HS-5 (cell line): ENCODE measurements at regions not wholly inside any gene's neighbourhood (a gene's known extent, or its start where the extent isn't known, plus 50 kb on each side); places are given as distances from the start of the nearest gene placed in this dataset.

Experiments
- DNase-seq: peaks from one replicate; pipeline ENCODE4 v3.0.0-alpha.2; 2012; ENCODE audit warnings: low read depth

GRCh38 chr7:33852838-33853237, 52.5 kb upstream of the BMPER start:
- DNase-seq, result no peak

- DNase-seq, result peak; percentile 84
Observed at GRCh38 chr7:33853361-33854062, 51.8 kb upstream of the BMPER start.

GRCh38 chr7:33854178-33854577, 51.2 kb upstream of the BMPER start:
- peak; percentile 85 for DNase-seq

GRCh38 chr7:33854801-33855350, 50.5 kb upstream of the BMPER start:
- DNase-seq, result peak; percentile 86
